OCI-LY7 (cell line): ENCODE measurements at regions not wholly inside any gene's neighbourhood (a gene's known extent, or its start where the extent isn't known, plus 50 kb on each side); places are given as distances from the start of the nearest gene placed in this dataset.

Source experiments
- BruUV-seq: library from RNA; stranded (reverse); fragments of 400-500 nt; replicated peaks from 2 replicates; lab custom pipeline; 2021; lab: Mats Ljungman, UMichigan
- CTCF ChIA-PET: fragments of 300-600 bp; sonication (Branson Sonifier 250); formaldehyde crosslinking; loops from one replicate; lab custom pipeline; 2022; ENCODE audit warnings: antibody characterized with exemption; ENCODE audit not compliant: unreplicated experiment; lab: Charles Lee
- POLR2A ChIA-PET: fragments of 300-600 bp; sonication (Branson Sonifier 250); formaldehyde crosslinking; loops from one replicate; lab custom pipeline; 2022; ENCODE audit warnings: antibody characterized with exemption; lab: Charles Lee
- DNase-seq: peaks from one replicate; pipeline ENCODE4 v3.0.0-alpha.2; 2015; ENCODE audit warnings: low spot score
- H2AFZ ChIP-seq: fragments of 200-600 bp; sonication (generic), shearing (Covaris generic); 2 replicates; pipeline ENCODE4 v1.6.1; 2014; ENCODE audit warnings: mild to moderate bottlenecking, antibody characterized with exemption, low read length, moderate library complexity
- H3K27ac ChIP-seq: fragments of 200-600 bp; sonication (generic); 2 replicates; pipeline ENCODE4 v1.5.1; 2014; ENCODE audit warnings: mixed run types, low read depth, mild to moderate bottlenecking, moderate library complexity, low read length, inconsistent platforms; ENCODE audit not compliant: poor library complexity, severe bottlenecking
- H3K36me3 ChIP-seq: fragments of 200-600 bp; sonication (generic); 2 replicates; pipeline ENCODE4 v1.6.1; 2014; ENCODE audit warnings: mild to moderate bottlenecking, antibody characterized with exemption, low read length, moderate library complexity, mixed read lengths; ENCODE audit not compliant: insufficient read depth
- H3K4me1 ChIP-seq: fragments of 200-600 bp; sonication (generic); 2 replicates; pipeline ENCODE4 v1.5.1; 2014; ENCODE audit warnings: mild to moderate bottlenecking, low read length; ENCODE audit not compliant: insufficient read depth, poor library complexity, severe bottlenecking
- H3K4me2 ChIP-seq: fragments of 200-600 bp; sonication (generic); 2 replicates; pipeline ENCODE4 v1.6.1; 2014; ENCODE audit warnings: mild to moderate bottlenecking, low read length
- H3K4me3 ChIP-seq: fragments of 200-600 bp; sonication (generic); 2 replicates; pipeline ENCODE4 v1.5.1; 2014; ENCODE audit warnings: mild to moderate bottlenecking, low read depth, low read length; ENCODE audit not compliant: poor library complexity, severe bottlenecking
- H3K79me2 ChIP-seq: fragments of 200-600 bp; sonication (generic); 2 replicates; pipeline ENCODE4 v1.6.1; 2016; ENCODE audit warnings: low read depth, mild to moderate bottlenecking, low read length, moderate library complexity, mixed read lengths; ENCODE audit not compliant: insufficient read depth
- H3K9me2 ChIP-seq: fragments of 200-600 bp; sonication (generic); 2 replicates; pipeline ENCODE4 v1.6.1; 2016; ENCODE audit warnings: mild to moderate bottlenecking, low read length, mixed read lengths; ENCODE audit not compliant: insufficient read depth
- H3K9me3 ChIP-seq: fragments of 200-600 bp; sonication (generic); 2 replicates; pipeline ENCODE4 v1.6.1; 2014; ENCODE audit warnings: mild to moderate bottlenecking, mixed run types, low read length, mixed read lengths
- H4K20me1 ChIP-seq: fragments of 200-600 bp; sonication (generic); 2 replicates; pipeline ENCODE4 v1.6.1; 2014; ENCODE audit warnings: mild to moderate bottlenecking, antibody characterized with exemption, low read length, moderate library complexity, mixed read lengths; ENCODE audit not compliant: insufficient read depth
- CTCF ChIP-seq: fragments of 200-600 bp; sonication (generic); conservative IDR thresholded peaks from 2 replicates; pipeline ENCODE4 v1.5.1; 2014; ENCODE audit warnings: mild to moderate bottlenecking, antibody characterized with exemption, low read length, moderate library complexity, mixed read lengths
- EZH2phosphoT487 ChIP-seq: fragments of 200-600 bp; sonication (generic); IDR thresholded peaks from 2 replicates; pipeline ENCODE4 v1.6.1; 2018; ENCODE audit warnings: low read depth, borderline replicate concordance, mild to moderate bottlenecking, mixed run types, antibody characterized with exemption, low read length, moderate library complexity, mixed read lengths
- intact Hi-C: fragments of 100-400 bp; cut with micrococcal nuclease; formaldehyde crosslinking; loops from one replicate; pipeline ENCODE4 v1.10.0; 2022; ENCODE audit not compliant: unreplicated experiment

DNA sequence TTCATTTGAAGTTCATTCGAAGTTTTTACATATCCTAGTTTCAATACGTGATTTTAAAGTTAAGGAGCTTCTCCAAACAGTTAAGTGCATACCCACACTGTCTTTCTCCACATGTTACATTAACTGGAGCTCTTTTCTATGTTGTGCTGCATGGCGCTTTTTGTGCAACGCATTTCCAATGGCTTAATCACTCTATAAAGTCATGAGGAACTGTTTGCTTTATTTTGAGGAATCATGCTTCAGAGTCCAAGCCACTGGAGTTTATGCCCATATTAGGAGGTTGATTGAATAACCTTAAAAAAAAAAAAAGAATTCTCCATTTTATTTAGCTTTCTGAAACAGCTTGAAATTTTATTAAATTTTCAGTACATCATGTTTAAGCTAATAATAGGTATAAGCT lies 109.4 kb upstream of the MBNL1 start:
- Histone ChIP-seq H3K4me1 (no peaks in the 10 kb centered on the region), H4K20me1 (no peaks in the 10 kb centered on the region), H3K4me3 (no peak overlapping the region), H3K4me2 (no peak overlapping the region), H3K79me2 (no peaks in the 10 kb centered on the region), H3K27ac (no peak overlapping the region), H3K9me3 (no peaks in the 10 kb centered on the region), H2AFZ (no peak overlapping the region), H3K9me2 (no peaks in the 10 kb centered on the region), H3K36me3 (no peaks in the 10 kb centered on the region)
- no TSS peak for BruUV-seq
- ChIA-PET CTCF (interaction anchor here (0.6 kb wide), 1 partner anchor 18 kb away, joined by 3 read pairs; no protein-coding TSS in a partner anchor), POLR2A (interaction anchor here (0.6 to 1.0 kb wide), 5 partner anchors 9 to 428 kb away, joined by 3 to 8 read pairs (median 3); no protein-coding TSS in a partner anchor)
- no peak for DNase-seq
- intact Hi-C loops: no loop called here
- no peak for TF ChIP-seq EZH2phosphoT487
- no peak for TF ChIP-seq CTCF

DNA sequence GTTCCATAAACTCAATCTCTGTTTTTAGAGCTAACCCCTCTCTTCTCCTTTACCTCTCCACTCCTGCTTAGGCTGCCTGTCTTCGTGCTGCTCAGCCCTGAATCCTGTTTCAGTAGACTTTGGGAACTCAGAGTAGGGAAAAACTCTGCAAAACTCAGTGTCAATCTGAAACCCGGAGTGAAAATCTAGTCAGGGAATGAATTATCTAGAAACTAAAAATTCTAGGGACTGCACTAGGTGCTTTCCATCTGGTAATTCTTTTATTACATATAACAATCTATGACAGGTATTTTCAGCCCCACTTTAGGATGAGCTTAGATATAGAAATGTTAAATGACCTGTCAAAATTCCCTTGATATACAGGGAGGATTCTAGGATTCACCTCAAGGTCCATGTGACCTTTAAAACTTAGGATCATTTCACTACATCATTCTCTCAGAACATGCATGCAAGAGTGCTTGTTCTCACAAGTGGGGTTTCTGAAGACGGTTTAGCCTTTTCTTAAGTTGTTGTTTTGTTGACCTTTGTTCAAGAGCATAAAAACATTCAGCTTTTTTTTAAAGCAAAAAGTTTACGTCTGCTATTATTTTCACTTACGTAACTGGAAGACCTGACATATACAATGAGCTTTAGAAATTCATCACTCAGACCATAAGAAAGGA lies 108.2 kb upstream of the MBNL1 start:
- TF ChIP-seq CTCF: no peak
- TF ChIP-seq EZH2phosphoT487: no peak
- POLR2A ChIA-PET: interaction anchor here (0.6 to 1.0 kb wide), 4 partner anchors 9 to 225 kb away, joined by 3 to 8 read pairs (median 3); no protein-coding TSS in a partner anchor
- CTCF ChIA-PET: no interaction called here
- H3K4me1 ChIP-seq: no peaks in the 10 kb centered on the region
- no peak overlapping the region for H2AFZ ChIP-seq
- no peaks in the 10 kb centered on the region for H3K9me2 ChIP-seq
- no peak overlapping the region for H3K4me3 ChIP-seq
- H3K4me2 ChIP-seq: no peak overlapping the region
- DNase-seq: no peak
- no peaks in the 10 kb centered on the region for H3K79me2 ChIP-seq
- no peaks in the 10 kb centered on the region for H3K9me3 ChIP-seq
- no TSS peak for BruUV-seq
- H4K20me1 ChIP-seq: no peaks in the 10 kb centered on the region
- H3K36me3 ChIP-seq: no peaks in the 10 kb centered on the region
- intact Hi-C loops: no loop called here
- no peak overlapping the region for H3K27ac ChIP-seq

DNA sequence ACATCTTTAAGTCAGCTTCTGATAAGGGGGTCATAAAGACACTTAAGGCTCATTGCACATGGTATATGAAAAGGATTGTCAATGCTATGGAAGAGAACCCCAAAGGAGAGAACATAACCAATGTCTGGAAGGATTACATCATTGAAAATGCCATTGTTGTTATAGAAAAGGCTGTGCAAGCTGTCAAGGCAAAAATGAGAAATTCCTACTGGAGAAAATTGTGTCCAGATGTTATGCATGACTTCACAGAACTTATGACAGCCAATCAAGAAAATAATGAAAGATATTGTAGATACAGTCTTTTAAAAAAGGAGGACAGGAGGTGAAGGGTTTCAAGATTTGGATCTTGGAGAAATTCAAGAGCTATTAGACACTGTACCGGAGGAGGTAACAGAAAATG lies 96.3 kb upstream of the MBNL1 start:
- H2AFZ ChIP-seq: no peak overlapping the region
- intact Hi-C loops: no loop called here
- TF ChIP-seq EZH2phosphoT487 (no peak), CTCF (no peak)
- no peak overlapping the region for H3K4me3 ChIP-seq
- no peaks in the 10 kb centered on the region for H3K79me2 ChIP-seq
- no peak overlapping the region for H3K4me2 ChIP-seq
- DNase-seq: no peak
- H3K36me3 ChIP-seq: no peaks in the 10 kb centered on the region
- no peaks in the 10 kb centered on the region for H3K9me3 ChIP-seq
- H3K4me1 ChIP-seq: no peaks in the 10 kb centered on the region
- POLR2A ChIA-PET: interaction anchor here (1.1 kb wide), 1 partner anchor 21 kb away, joined by 4 read pairs; no protein-coding TSS in a partner anchor
- no TSS peak for BruUV-seq
- no peaks in the 10 kb centered on the region for H4K20me1 ChIP-seq
- no peak overlapping the region for H3K27ac ChIP-seq
- H3K9me2 ChIP-seq: no peaks in the 10 kb centered on the region
- CTCF ChIA-PET: interaction anchor here (0.5 kb wide), 1 partner anchor 280 kb away, joined by 3 read pairs; no protein-coding TSS in a partner anchor
